ENCODE measurements at regions not wholly inside any gene's neighbourhood (a gene's known extent, or its start where the extent isn't known, plus 50 kb on each side); places are given as distances from the start of the nearest gene placed in this dataset.

- peaks cover 15% of the 10 kb centered on the region for H3K9me3 Mint-ChIP-seq
- ATAC-seq, result peak; percentile 77
- peak overlapping the region; percentile 32 for H3K4me3 Mint-ChIP-seq
- H3K36me3 Mint-ChIP-seq, result peaks cover 34% of the 10 kb centered on the region
- no peak for DNase-seq (ENCODE audit: low spot score in 2 of 2)
- peaks cover 23% of the 10 kb centered on the region for H3K4me1 Mint-ChIP-seq
- H3K27ac Mint-ChIP-seq, result peak overlapping the region; percentile 43
Observed at GRCh38 chr2:144310484-144310883, 209.4 kb downstream of the ZEB2 start.

GRCh38 chr2:144307711-144308110 is 212.2 kb downstream of the ZEB2 start:
- Mint-ChIP-seq H3K27ac (no peak overlapping the region), H3K9me3 (peaks cover 10% of the 10 kb centered on the region), H3K4me1 (peaks cover 39% of the 10 kb centered on the region), H3K4me3 (no peak overlapping the region), H3K36me3 (peaks cover 23% of the 10 kb centered on the region)
- ATAC-seq (no peak), DNase-seq (ENCODE audit: low spot score in 2 of 2) (no peak)

- no peaks in the 10 kb centered on the region for H3K9me3 Mint-ChIP-seq
- peaks cover 25% of the 10 kb centered on the region for H3K4me1 Mint-ChIP-seq
- H3K4me3 Mint-ChIP-seq, result peak overlapping the region; percentile 3
- ATAC-seq (peak; percentile 91), DNase-seq (ENCODE audit: low spot score in 2 of 2) (no peak)
- H3K27ac Mint-ChIP-seq, result peak overlapping the region; percentile 1
- H3K36me3 Mint-ChIP-seq, result peaks cover 14% of the 10 kb centered on the region
Observed at GRCh38 chr2:144304202-144304601, 215.7 kb downstream of the ZEB2 start.

GRCh38 chr2:144300632-144301031 is 219.3 kb downstream of the ZEB2 start:
- Mint-ChIP-seq H3K27ac (no peak overlapping the region), H3K9me3 (no peaks in the 10 kb centered on the region), H3K4me1 (peaks cover 32% of the 10 kb centered on the region), H3K4me3 (no peak overlapping the region), H3K36me3 (peaks cover 23% of the 10 kb centered on the region)
- DNase-seq (ENCODE audit: low spot score in 2 of 2) (no peak), ATAC-seq (no peak)

GRCh38 chr2:144290276-144290675 is 229.6 kb downstream of the ZEB2 start:
- Mint-ChIP-seq H3K4me3 (no peak overlapping the region), H3K36me3 (no peaks in the 10 kb centered on the region), H3K4me1 (peaks cover 28% of the 10 kb centered on the region), H3K9me3 (peaks cover 3% of the 10 kb centered on the region), H3K27ac (peak overlapping the region; percentile 20)
- ATAC-seq, result no peak
- no peak for DNase-seq (ENCODE audit: low spot score in 2 of 2)

- H3K36me3 Mint-ChIP-seq, result no peaks in the 10 kb centered on the region
- H3K4me3 Mint-ChIP-seq, result no peak overlapping the region
- no peak overlapping the region for H3K27ac Mint-ChIP-seq
- DNase-seq (ENCODE audit: low spot score in 2 of 2), result no peak
- peaks cover 3% of the 10 kb centered on the region for H3K9me3 Mint-ChIP-seq
- no peak for ATAC-seq
- peaks cover 24% of the 10 kb centered on the region for H3K4me1 Mint-ChIP-seq
Observed at GRCh38 chr2:144288438-144288837, 231.5 kb downstream of the ZEB2 start.

GRCh38 chr2:144285324-144285723 is 234.6 kb downstream of the ZEB2 start:
- Mint-ChIP-seq H3K4me1 (peaks cover 22% of the 10 kb centered on the region), H3K4me3 (no peak overlapping the region), H3K36me3 (no peaks in the 10 kb centered on the region), H3K9me3 (no peaks in the 10 kb centered on the region), H3K27ac (no peak overlapping the region)
- ATAC-seq (no peak), DNase-seq (ENCODE audit: low spot score in 2 of 2) (no peak)

- Mint-ChIP-seq H3K36me3 (peaks cover 6% of the 10 kb centered on the region), H3K4me1 (peaks cover 47% of the 10 kb centered on the region), H3K27ac (no peak overlapping the region), H3K4me3 (no peak overlapping the region), H3K9me3 (no peaks in the 10 kb centered on the region)
- ATAC-seq (no peak), DNase-seq (ENCODE audit: low spot score in 2 of 2) (no peak)
Observed at GRCh38 chr2:144281476-144281875, 238.4 kb downstream of the ZEB2 start.

- peak overlapping the region; percentile 77 for H3K27ac Mint-ChIP-seq
- no peak for DNase-seq (ENCODE audit: low spot score in 2 of 2)
- no peaks in the 10 kb centered on the region for H3K9me3 Mint-ChIP-seq
- H3K4me1 Mint-ChIP-seq, result peaks cover 41% of the 10 kb centered on the region
- H3K36me3 Mint-ChIP-seq, result peaks cover 6% of the 10 kb centered on the region
- no peak for ATAC-seq
- no peak overlapping the region for H3K4me3 Mint-ChIP-seq
Observed at GRCh38 chr2:144280009-144280408, 239.9 kb downstream of the ZEB2 start.

GRCh38 chr2:144279165-144279564 is 240.8 kb downstream of the ZEB2 start:
- H3K4me1 Mint-ChIP-seq, result peaks cover 41% of the 10 kb centered on the region
- H3K4me3 Mint-ChIP-seq, result peak overlapping the region; percentile 54
- peak overlapping the region; percentile 77 for H3K27ac Mint-ChIP-seq
- no peaks in the 10 kb centered on the region for H3K9me3 Mint-ChIP-seq
- ATAC-seq (no peak), DNase-seq (ENCODE audit: low spot score in 2 of 2) (no peak)
- peaks cover 6% of the 10 kb centered on the region for H3K36me3 Mint-ChIP-seq

GRCh38 chr2:144277622-144278354 is 242.1 kb downstream of the ZEB2 start:
- ATAC-seq (peak; percentile 57), DNase-seq (ENCODE audit: low spot score in 2 of 2) (no peak)
- Mint-ChIP-seq H3K36me3 (peaks cover 6% of the 10 kb centered on the region), H3K9me3 (no peaks in the 10 kb centered on the region), H3K4me1 (peaks cover 41% of the 10 kb centered on the region), H3K27ac (peak overlapping the region; percentile 19), H3K4me3 (peak overlapping the region; percentile 54)

GRCh38 chr2:144275340-144275739 is 244.6 kb downstream of the ZEB2 start:
- Mint-ChIP-seq H3K36me3 (peaks cover 6% of the 10 kb centered on the region), H3K4me3 (no peak overlapping the region), H3K4me1 (peaks cover 36% of the 10 kb centered on the region), H3K9me3 (no peaks in the 10 kb centered on the region), H3K27ac (no peak overlapping the region)
- DNase-seq (ENCODE audit: low spot score in 2 of 2) (no peak), ATAC-seq (no peak)

GRCh38 chr2:144274131-144274530 is 245.8 kb downstream of the ZEB2 start:
- Mint-ChIP-seq H3K4me3 (no peak overlapping the region), H3K27ac (no peak overlapping the region), H3K36me3 (peaks cover 2% of the 10 kb centered on the region), H3K9me3 (no peaks in the 10 kb centered on the region), H3K4me1 (peaks cover 24% of the 10 kb centered on the region)
- no peak for DNase-seq (ENCODE audit: low spot score in 2 of 2)
- no peak for ATAC-seq

GRCh38 chr2:144270951-144271350 is 249.0 kb downstream of the ZEB2 start:
- H3K27ac Mint-ChIP-seq, result no peak overlapping the region
- H3K4me1 Mint-ChIP-seq, result peaks cover 29% of the 10 kb centered on the region
- H3K36me3 Mint-ChIP-seq, result no peaks in the 10 kb centered on the region
- no peak for ATAC-seq
- H3K9me3 Mint-ChIP-seq, result no peaks in the 10 kb centered on the region
- no peak for DNase-seq (ENCODE audit: low spot score in 2 of 2)
- H3K4me3 Mint-ChIP-seq, result no peak overlapping the region

GRCh38 chr2:144268036-144268678 is 251.8 kb downstream of the ZEB2 start:
- peak overlapping the region; percentile 51 for H3K27ac Mint-ChIP-seq

GRCh38 chr2:144267239-144267638 is 252.7 kb downstream of the ZEB2 start:
- H3K9me3 Mint-ChIP-seq, result no peaks in the 10 kb centered on the region
- H3K27ac Mint-ChIP-seq, result peak overlapping the region; percentile 51
- peak; percentile 69 for ATAC-seq
- no peaks in the 10 kb centered on the region for H3K36me3 Mint-ChIP-seq
- peak overlapping the region; percentile 11 for H3K4me3 Mint-ChIP-seq
- peaks cover 35% of the 10 kb centered on the region for H3K4me1 Mint-ChIP-seq
- DNase-seq (ENCODE audit: low spot score in 2 of 2), result no peak

More at GRCh38 chr2:144268036-144268678, 251.8 kb downstream of the ZEB2 start:
- ATAC-seq (no peak), DNase-seq (ENCODE audit: low spot score in 2 of 2) (no peak)
- no peaks in the 10 kb centered on the region for H3K36me3 Mint-ChIP-seq
- no peaks in the 10 kb centered on the region for H3K9me3 Mint-ChIP-seq
- no peak overlapping the region for H3K4me3 Mint-ChIP-seq
- H3K4me1 Mint-ChIP-seq, result peaks cover 35% of the 10 kb centered on the region

Measured in stimulated activated effector memory CD8-positive, alpha-beta T cell treated with anti-CD3 and anti-CD28 coated beads, Interleukin-12 subunit alpha, Interleukin-12 subunit beta, amount 100 ng/mL, for 72 hours (primary cell).